ENCODE measurements at regions not wholly inside any gene's neighbourhood (a gene's known extent, or its start where the extent isn't known, plus 50 kb on each side); places are given as distances from the start of the nearest gene placed in this dataset.
"Not testable (repeated sequence)": the region's sequence is repeated elsewhere in the genome, so short reads cannot be mapped to it uniquely, and the experiment has no call there.

DNA sequence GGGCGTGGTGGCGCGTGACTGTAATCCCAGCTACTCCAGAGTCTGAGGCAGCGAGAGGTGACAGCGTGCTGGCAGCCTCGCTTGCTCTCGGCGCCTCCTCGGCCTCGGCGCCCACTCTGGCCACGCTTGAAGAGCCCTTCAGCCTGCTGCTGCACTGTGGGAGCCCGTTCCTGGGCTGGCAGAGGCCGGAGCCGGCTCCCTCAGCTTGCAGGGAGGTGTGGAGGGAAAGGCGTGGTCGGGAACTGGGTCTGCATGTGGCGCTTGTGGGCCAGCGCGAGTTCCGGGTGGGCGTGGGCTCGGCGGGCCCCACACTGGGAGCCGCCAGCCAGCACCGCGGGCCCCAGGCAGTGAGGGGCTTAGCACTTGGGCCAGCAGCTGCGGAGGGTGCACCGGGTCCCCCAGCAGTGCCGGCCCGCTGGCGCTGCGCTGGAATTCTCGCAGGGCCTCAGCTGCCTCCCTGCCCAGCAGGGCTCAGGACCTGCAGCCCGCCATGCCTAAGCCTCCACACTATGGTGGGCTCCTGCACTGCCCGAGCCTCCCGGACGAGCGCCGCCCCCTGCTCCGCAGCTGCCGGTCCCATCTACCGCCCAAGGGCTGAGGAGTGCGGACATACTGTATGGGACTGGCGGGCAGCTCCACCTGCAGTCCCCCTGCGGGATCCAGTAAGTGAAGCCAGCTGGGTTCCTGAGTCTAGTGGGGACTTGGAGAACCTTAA, 1093.3 kb upstream of the CDH8 start:
- DNase-seq (ENCODE audit: low read depth), result no peak

- DNase-seq (ENCODE audit: low read depth), result not testable (repeated sequence)
Observed at GRCh38 chr16:63119905-63120304, 1083.7 kb upstream of the CDH8 start.

DNA sequence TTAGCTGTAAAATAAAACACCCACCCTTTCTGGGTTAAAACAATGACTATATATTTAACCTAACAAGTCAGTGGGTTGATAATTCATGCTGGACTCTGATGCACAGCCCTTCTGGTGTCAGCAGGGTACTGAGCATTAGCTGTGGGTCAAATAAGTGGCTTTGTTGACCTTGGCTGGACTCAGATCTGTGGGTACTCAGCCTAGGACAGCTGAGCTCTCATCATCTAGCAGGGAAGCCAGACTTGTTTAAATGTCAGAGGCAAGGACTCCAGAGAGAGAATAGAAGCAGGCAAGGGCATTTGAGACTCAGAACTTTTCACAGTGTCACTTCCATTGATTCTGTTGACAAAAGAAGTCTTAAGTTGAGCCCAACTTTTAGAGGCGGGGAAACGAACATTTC, 1063.8 kb upstream of the CDH8 start:
- DNase-seq (ENCODE audit: low read depth), result no peak

DNA sequence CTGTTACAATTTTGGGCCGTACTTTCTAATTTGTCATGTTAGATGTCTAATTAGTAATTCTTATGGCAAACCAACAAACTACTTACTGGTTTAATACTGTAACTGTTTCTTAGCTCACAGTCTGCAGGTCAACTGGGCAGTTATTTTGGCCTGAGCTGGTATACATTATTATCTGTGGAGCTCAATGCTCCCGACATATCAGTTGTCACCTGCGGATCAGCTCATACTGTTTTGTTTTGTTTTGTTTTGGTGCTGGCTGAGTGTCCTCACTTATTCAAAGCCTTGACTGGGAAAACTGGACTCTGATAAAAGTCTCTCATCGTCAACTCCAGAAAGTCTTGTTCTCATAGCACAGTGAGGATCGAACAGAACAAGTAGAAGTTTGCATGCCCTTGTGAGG, 1060.6 kb upstream of the CDH8 start:
- no peak for DNase-seq (ENCODE audit: low read depth)

DNA sequence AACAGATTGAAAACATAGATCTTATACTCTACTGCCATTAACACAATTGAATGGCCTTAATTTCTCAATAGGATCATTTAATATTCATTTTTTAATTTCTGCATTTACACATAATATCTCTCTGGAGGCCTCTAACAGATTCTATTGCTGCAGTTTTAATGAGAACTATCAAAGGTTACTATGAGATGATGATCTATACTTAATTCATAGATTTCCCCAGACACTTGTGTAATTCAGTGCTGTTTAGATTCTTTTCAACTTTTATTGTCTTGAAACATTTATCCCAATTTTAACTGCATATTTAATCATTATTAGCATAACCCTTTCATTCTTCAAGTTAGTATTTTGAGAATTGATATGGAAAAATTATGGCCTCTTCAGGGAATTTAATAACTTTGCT, 1056.5 kb upstream of the CDH8 start:
- no peak for DNase-seq (ENCODE audit: low read depth)

GRCh38 chr16:63082101-63082500, 1045.9 kb upstream of the CDH8 start:
- DNase-seq (ENCODE audit: low read depth), result no peak

DNA sequence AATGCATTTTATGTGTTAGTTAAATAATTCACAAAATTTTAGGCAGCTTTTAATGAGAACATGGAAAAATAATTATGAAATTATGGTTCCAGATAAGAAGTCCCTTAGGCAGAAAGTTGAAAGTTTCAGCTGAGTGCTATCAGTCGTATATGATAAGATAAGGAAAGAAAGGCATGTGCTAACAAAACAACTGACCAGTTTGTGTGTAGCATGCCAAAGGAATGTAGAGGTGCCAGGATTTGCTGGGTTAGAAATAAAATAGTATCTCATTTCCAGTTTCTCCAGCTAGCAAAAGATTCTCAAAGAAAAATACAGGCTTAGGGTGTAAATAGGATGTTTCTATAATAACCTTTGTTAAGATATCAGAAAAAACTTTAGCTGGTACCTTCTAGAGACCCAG, 1044.5 kb upstream of the CDH8 start:
- no peak for DNase-seq (ENCODE audit: low read depth)

GRCh38 chr16:63069047-63069446, 1032.8 kb upstream of the CDH8 start:
- no peak for DNase-seq (ENCODE audit: low read depth)

GRCh38 chr16:63067141-63067540, 1030.9 kb upstream of the CDH8 start:
- DNase-seq (ENCODE audit: low read depth), result no peak

DNA sequence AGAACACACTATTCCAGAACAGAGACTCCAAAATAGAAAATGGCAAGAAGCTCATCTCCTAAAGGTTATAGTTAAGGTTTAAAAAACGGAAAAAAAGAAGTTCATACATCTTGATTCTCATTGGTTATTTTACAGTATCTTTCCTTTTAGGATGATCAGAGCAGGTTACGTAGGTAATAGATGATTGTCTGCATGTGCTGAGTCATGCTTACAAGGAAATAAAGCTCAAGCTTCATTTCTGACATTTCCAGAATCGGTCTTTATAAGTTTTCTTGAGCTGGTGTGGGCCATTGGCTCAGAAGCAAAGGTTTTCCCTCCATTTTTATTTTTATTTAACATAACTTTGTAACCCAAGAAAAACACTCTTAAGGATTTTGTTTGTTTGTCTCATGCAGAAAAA, 1030.3 kb upstream of the CDH8 start:
- DNase-seq (ENCODE audit: low read depth), result no peak

DNA sequence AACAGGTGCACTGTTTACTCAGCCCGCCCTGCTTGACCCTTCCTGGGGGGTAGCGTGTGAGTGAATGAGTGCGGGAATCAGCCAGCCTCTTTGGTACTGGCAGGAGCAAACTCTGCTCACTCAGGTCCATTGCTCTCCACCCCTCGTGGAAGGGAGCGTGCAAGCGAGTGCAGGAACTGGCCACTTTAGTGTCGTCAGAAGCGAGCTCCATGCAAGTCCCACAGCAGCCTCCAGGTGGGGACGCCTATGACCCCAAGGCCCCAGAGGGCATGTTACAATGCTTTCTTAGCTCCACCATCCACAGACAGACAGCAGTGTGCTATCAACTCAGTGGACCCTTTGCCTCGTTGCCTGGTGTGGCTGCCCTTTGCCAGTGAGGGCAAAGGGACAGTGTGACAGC, 1025.1 kb upstream of the CDH8 start:
- DNase-seq (ENCODE audit: low read depth), result no peak

DNA sequence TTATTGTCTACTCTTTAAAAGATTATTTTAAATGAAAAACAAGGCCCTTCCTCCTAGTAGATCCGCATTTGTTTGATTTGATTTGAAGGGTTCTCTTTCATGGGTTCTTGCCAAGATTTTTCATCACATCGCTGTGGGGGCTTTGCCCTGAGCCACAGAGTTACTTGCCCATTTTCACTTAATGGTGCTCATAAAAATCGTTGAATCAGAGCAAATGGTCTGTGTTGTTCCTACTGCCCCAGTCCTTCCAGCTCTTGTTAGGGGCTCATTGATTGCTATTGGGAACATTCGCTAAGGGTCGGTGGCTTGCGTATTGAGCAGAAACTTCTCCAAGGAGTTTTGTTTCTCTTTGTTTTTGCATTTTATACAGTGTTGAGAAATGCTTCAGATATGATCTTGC, 1023.4 kb upstream of the CDH8 start:
- no peak for DNase-seq (ENCODE audit: low read depth)

DNA sequence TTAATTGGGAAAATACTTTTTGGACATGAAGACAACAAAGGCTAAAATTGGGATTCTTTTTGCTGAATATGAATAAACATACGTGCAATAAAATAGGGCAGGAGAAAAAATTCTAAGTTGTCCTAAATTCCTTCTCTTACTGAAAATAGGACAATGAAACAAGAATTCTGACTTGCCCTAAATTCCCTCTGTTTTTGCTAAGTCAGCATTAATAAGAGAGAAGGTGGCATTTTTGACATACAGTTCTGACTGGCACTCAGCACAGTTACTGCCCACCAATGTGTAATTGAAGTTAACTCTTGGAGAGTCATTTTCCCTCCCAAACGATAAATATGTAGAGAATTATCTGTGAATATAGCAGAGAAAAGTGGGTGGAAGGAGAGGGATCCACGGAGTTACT, 1021.1 kb upstream of the CDH8 start:
- DNase-seq (ENCODE audit: low read depth), result no peak

GRCh38 chr16:63050391-63050790, 1014.2 kb upstream of the CDH8 start:
- DNase-seq (ENCODE audit: low read depth), result no peak

DNA sequence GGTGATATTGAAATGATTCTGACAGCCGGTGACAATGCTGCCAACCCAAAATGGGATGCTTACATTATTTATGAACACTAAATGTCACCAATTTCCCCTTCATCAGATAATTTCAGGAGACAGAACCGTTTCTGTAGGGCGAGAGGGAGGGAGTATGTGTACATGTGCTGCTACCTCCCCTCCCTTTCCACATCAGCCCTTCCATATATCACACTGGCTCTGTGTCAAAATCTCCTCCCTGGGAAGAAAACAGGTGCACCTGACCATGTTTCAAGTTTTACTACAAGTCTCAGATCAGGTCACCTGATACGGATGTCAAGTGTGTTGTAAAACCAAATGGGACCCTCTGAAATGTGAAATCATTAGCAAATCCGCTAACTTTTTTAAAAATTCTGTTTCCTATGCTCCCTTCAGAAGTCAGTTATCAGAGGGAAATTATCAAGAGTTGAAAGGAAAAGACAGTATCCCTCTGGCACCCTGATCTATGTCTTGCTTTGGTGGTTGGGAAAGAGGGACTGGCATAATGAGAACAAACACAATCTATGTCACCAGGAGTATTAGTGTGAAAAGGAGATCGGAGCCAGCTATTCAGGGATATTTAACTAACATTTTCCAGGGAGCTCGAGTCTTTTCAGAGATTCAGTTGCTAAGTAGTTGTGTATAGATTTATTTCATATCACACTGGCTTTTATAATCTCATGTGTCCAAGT, 1002.3 kb upstream of the CDH8 start:
- no peak for DNase-seq (ENCODE audit: low read depth)

- no peak for DNase-seq (ENCODE audit: low read depth)
Observed at GRCh38 chr16:63037761-63038396, 1001.6 kb upstream of the CDH8 start.

- DNase-seq (ENCODE audit: low read depth), result no peak
Observed at GRCh38 chr16:63018581-63019223, 982.5 kb upstream of the CDH8 start.

DNA sequence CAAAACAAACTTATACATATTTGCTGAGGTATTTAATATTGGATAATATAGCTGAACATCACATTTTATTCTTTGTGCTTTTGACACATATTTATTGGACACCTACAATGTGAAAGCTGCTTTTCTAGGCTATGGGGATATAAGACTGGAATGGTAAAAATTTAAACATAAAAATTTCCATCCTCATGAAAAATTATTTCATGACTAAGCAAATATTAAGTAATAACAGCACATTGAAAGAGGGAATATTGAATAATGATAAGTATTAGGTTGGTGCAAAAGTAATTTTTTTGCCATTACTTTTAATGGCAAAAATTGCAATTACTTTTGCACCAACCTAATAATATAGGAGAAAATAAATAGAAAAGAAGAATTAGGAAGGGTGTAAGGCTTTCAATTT, 972.5 kb upstream of the CDH8 start:
- no peak for DNase-seq (ENCODE audit: low read depth)

DNA sequence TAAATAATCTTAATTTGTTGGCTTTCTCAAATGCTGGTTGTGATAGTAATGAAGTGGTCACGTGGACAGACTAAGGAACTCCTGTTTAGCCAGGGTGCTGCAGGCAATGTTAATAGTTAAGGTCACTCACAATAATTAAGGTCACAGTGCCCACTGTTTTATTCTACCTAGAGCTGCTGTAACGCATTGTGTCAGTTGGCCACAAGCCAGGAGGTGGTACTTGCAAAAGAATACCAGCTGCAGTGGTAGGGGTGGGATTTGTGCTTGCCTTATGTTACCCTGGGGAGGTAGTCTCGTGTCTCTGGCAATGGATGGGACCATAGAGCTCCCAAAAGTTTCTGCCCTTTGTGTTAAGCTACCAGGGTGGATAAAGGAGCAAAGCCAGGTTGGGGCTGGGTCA, 969.1 kb upstream of the CDH8 start:
- DNase-seq (ENCODE audit: low read depth), result no peak

DNA sequence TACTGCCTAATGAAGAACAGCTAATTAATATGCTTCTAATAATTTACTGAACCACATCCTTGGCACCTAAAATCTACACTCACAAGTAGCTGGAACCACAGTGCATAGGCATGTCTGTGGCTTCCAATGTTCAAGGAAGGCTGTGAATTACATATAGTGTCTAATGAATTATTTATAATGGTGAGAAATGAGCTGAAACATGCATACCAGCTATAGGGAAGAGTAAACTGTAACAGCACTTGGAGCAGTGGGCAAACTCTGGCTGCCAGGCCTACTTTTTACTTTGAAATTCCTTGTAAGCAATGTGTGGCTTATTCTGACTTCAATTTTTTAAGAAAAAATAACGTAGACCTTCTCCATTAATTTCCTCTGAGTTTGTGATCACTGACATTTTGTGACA, 953.2 kb upstream of the CDH8 start:
- no peak for DNase-seq (ENCODE audit: low read depth)

- no peak for DNase-seq (ENCODE audit: low read depth)
Observed at GRCh38 chr16:62985722-62986121, 949.5 kb upstream of the CDH8 start.

- DNase-seq (ENCODE audit: low read depth), result no peak
Observed at GRCh38 chr16:62978451-62978850, 942.2 kb upstream of the CDH8 start.

- DNase-seq (ENCODE audit: low read depth), result no peak
Observed at GRCh38 chr16:62977876-62978275, 941.6 kb upstream of the CDH8 start.
